GM12875 (cell line): ENCODE measurements at regions not wholly inside any gene's neighbourhood (a gene's known extent, or its start where the extent isn't known, plus 50 kb on each side); places are given as distances from the start of the nearest gene placed in this dataset.

Experiments used
- H3K4me3 ChIP-seq: one replicate; pipeline ENCODE4 v1.5.1; 2011; ENCODE audit warnings: low read depth, low read length, control low read depth
- TF ChIP-seq, protein P1 (sequence below): IDR thresholded peaks from 2 replicates; pipeline ENCODE4 v1.5.1; 2011; ENCODE audit warnings: low read depth, mild to moderate bottlenecking, control low read depth, inconsistent platforms, low read length, moderate library complexity, borderline replicate concordance; ENCODE audit not compliant: insufficient read depth

- TF ChIP-seq, protein P1, sequence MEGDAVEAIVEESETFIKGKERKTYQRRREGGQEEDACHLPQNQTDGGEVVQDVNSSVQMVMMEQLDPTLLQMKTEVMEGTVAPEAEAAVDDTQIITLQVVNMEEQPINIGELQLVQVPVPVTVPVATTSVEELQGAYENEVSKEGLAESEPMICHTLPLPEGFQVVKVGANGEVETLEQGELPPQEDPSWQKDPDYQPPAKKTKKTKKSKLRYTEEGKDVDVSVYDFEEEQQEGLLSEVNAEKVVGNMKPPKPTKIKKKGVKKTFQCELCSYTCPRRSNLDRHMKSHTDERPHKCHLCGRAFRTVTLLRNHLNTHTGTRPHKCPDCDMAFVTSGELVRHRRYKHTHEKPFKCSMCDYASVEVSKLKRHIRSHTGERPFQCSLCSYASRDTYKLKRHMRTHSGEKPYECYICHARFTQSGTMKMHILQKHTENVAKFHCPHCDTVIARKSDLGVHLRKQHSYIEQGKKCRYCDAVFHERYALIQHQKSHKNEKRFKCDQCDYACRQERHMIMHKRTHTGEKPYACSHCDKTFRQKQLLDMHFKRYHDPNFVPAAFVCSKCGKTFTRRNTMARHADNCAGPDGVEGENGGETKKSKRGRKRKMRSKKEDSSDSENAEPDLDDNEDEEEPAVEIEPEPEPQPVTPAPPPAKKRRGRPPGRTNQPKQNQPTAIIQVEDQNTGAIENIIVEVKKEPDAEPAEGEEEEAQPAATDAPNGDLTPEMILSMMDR, result no peak
- H3K4me3 ChIP-seq, result no peak overlapping the region
Measured at GRCh38 chr5:53342236-53342635, 138.2 kb upstream of the FST start.

DNA sequence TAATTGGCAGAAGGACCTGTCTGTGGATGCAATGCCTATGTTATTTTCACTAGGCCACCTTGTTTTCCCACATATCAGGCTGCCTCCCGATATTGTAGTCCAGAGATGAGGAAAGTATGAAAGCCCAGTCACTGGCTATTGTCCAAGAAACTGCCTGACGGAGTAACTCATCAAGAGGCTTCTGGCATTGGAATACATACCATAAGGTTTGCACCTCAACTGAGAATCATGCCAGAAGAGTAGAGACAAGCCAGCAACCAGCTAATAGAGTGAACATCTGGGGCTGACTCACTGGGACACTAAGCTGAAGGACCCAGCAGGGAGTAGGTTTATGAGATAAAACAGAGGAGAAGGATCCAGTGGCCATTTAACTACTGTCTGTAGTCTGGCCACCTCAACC is 137.2 kb upstream of the FST start:
- TF ChIP-seq, protein P1, result no peak
- H3K4me3 ChIP-seq, result no peak overlapping the region

DNA sequence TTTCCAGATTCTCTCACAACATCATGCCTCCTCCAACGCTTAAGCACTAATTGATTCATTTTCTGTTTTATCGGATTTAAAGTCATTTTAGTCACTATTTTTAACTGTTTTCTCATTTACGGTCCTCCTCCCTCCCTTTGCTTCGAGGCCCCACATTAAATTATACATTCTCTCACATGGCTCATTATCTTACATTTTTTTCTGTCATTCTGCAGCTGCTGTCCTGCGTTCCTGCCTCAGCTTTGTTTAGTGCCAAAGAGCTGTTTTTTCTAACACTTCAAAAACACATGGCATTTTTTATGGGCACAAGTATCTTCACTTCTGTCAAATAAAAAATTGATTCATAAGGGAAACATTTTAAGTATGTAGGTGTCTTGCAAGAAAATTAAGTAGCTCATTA is 130.1 kb upstream of the FST start:
- TF ChIP-seq, protein P1, result no peak
- no peak overlapping the region for H3K4me3 ChIP-seq

GRCh38 chr5:53350991-53351770 is 129.2 kb upstream of the FST start:
- TF ChIP-seq, protein P1, result no peak
- H3K4me3 ChIP-seq, result no peak overlapping the region

GRCh38 chr5:53355316-53355715 is 125.1 kb upstream of the FST start:
- no peak overlapping the region for H3K4me3 ChIP-seq
- TF ChIP-seq, protein P1, result no peak

- TF ChIP-seq, protein P1, result no peak
- H3K4me3 ChIP-seq, result no peak overlapping the region
Measured at GRCh38 chr5:53355931-53356330, 124.5 kb upstream of the FST start.

GRCh38 chr5:53357439-53357838 is 123.0 kb upstream of the FST start:
- TF ChIP-seq, protein P1, result no peak
- H3K4me3 ChIP-seq, result no peak overlapping the region
